ENCODE measurements at regions not wholly inside any gene's neighbourhood (a gene's known extent, or its start where the extent isn't known, plus 50 kb on each side); places are given as distances from the start of the nearest gene placed in this dataset.

DNA sequence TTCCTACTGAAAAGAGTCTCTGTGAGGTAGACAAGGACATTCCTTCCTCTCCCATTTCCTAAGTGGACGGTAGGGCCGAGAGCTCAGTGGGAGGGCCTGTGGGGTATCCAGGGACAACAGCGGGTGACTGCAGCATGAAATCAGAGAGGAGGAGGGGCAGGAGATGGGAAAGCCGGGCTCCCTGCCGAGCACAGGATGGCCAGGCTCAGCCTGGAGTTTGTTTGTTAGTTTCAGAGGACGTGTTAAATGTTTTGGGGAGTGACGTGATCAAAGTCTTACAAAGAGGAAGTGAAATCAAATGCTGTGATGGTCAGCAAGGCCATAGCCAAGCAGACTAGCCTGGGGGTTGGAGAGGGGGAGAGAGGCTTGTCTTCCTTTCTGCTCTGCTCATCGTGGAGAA, 152.7 kb downstream of the ADAMTS15 start:
- TF ChIP-seq, protein P1, sequence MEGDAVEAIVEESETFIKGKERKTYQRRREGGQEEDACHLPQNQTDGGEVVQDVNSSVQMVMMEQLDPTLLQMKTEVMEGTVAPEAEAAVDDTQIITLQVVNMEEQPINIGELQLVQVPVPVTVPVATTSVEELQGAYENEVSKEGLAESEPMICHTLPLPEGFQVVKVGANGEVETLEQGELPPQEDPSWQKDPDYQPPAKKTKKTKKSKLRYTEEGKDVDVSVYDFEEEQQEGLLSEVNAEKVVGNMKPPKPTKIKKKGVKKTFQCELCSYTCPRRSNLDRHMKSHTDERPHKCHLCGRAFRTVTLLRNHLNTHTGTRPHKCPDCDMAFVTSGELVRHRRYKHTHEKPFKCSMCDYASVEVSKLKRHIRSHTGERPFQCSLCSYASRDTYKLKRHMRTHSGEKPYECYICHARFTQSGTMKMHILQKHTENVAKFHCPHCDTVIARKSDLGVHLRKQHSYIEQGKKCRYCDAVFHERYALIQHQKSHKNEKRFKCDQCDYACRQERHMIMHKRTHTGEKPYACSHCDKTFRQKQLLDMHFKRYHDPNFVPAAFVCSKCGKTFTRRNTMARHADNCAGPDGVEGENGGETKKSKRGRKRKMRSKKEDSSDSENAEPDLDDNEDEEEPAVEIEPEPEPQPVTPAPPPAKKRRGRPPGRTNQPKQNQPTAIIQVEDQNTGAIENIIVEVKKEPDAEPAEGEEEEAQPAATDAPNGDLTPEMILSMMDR (IDR thresholded peaks at IDR 0.05): no peak
- TF ChIP-seq POLR2A (IDR thresholded peaks at IDR 0.05): no peak
